Suprapubic skin (tissue), 4 donors: ENCODE measurements at regions not wholly inside any gene's neighbourhood (a gene's known extent, or its start where the extent isn't known, plus 50 kb on each side); places are given as distances from the start of the nearest gene placed in this dataset.
"Not testable (repeated sequence)": the region's sequence is repeated elsewhere in the genome, so short reads cannot be mapped to it uniquely, and the experiment has no call there.

ENCODE experiments used
- DNase-seq, 2 donors: peaks; one replicate each; pipeline ENCODE4 v3.0.0-alpha.2; 2019; ENCODE audit warnings: low spot score in 2 of 2
- H3K27ac ChIP-seq: fragments of 200-600 bp; sonication (generic); one replicate; pipeline ENCODE4 v1.5.1; 2019
- H3K27me3 ChIP-seq: fragments of 200-600 bp; sonication (generic); one replicate; pipeline ENCODE4 v1.5.1; 2019
- H3K36me3 ChIP-seq: fragments of 200-600 bp; sonication (generic); one replicate; pipeline ENCODE4 v1.5.1; 2019
- H3K4me1 ChIP-seq: fragments of 200-600 bp; sonication (generic); one replicate; pipeline ENCODE4 v1.5.1; 2019
- H3K4me3 ChIP-seq: fragments of 200-600 bp; sonication (generic); one replicate; pipeline ENCODE4 v1.5.1; 2019; ENCODE audit warnings: mild to moderate bottlenecking
- H3K9me3 ChIP-seq: fragments of 200-600 bp; sonication (generic); one replicate; pipeline ENCODE4 v1.5.1; 2019
- CTCF ChIP-seq, 2 donors: fragments of 200-600 bp in 1 of 2; fragments of 450-650 bp in 1 of 2; sonication (generic) in 1 of 2; IDR thresholded peaks; one replicate each; pipeline ENCODE4 v1.5.1; 2016 to 2019; ENCODE audit warnings: antibody characterized with exemption in 2 of 2, mild to moderate bottlenecking in 1 of 2, moderate library complexity in 1 of 2
- EP300 ChIP-seq: sonication (generic); formaldehyde crosslinking; IDR thresholded peaks from one replicate; pipeline ENCODE4 v1.6.1; 2017; ENCODE audit warnings: antibody characterized with exemption
- POLR2A ChIP-seq, 2 donors: fragments of 450-650 bp; IDR thresholded peaks; one replicate each; pipeline ENCODE4 v1.6.1; 2017; ENCODE audit warnings: antibody characterized with exemption in 2 of 2, mild to moderate bottlenecking in 2 of 2, moderate library complexity in 2 of 2
- POLR2AphosphoS5 ChIP-seq, 3 donors: sonication (generic); formaldehyde crosslinking; IDR thresholded peaks; one replicate each; pipeline ENCODE4 v1.6.1; 2017; ENCODE audit warnings: antibody characterized with exemption in 3 of 3
- WGBS: methylation state at CpG from one replicate; pipeline ENCODE4 v1.1.5; 2018; 5-methylcytosine and 5-hydroxymethylcytosine counted together

- no peak overlapping the region for H3K4me3 ChIP-seq
- no peaks in the 10 kb centered on the region for H3K27me3 ChIP-seq
- H3K9me3 ChIP-seq, result no peaks in the 10 kb centered on the region
- H3K36me3 ChIP-seq, result no peaks in the 10 kb centered on the region
- no peak overlapping the region for H3K27ac ChIP-seq
- TF ChIP-seq EP300 (no peak), CTCF (IDR thresholded peaks at IDR 0.05) (no peak), POLR2AphosphoS5 (IDR thresholded peaks at IDR 0.05) (no peak)
- DNase-seq, result no peak
- WGBS, result 93% methylated on average over 2 of the region's 2 CpGs
- no peaks in the 10 kb centered on the region for H3K4me1 ChIP-seq
Measured at GRCh38 chr16:10324210-10324609, 61.7 kb upstream of the ATF7IP2 start.

- H3K4me3 ChIP-seq, result no peak overlapping the region
- no peaks in the 10 kb centered on the region for H3K27me3 ChIP-seq
- no peaks in the 10 kb centered on the region for H3K4me1 ChIP-seq
- TF ChIP-seq EP300, result no peak
- TF ChIP-seq CTCF (IDR thresholded peaks at IDR 0.05), result no peak
- TF ChIP-seq POLR2A (IDR thresholded peaks at IDR 0.05), result no peak
- no peak for TF ChIP-seq POLR2AphosphoS5 (IDR thresholded peaks at IDR 0.05)
- no peaks in the 10 kb centered on the region for H3K36me3 ChIP-seq
- H3K27ac ChIP-seq, result no peak overlapping the region
- 77% methylated on average over 10 of the region's 10 CpGs for WGBS
- no peak for DNase-seq
- no peaks in the 10 kb centered on the region for H3K9me3 ChIP-seq
Measured at GRCh38 chr16:10325783-10326543, 59.9 kb upstream of the ATF7IP2 start.

- Histone ChIP-seq H3K4me1 (no peaks in the 10 kb centered on the region), H3K27me3 (no peaks in the 10 kb centered on the region), H3K4me3 (no peak overlapping the region), H3K36me3 (no peaks in the 10 kb centered on the region), H3K27ac (no peak overlapping the region), H3K9me3 (no peaks in the 10 kb centered on the region)
- no peak for TF ChIP-seq EP300
- no peak for TF ChIP-seq POLR2AphosphoS5 (IDR thresholded peaks at IDR 0.05)
- no peak for TF ChIP-seq POLR2A (IDR thresholded peaks at IDR 0.05)
- 88% methylated on average over 5 of the region's 5 CpGs for WGBS
- no peak for DNase-seq
Measured at GRCh38 chr16:10326647-10327046, 59.2 kb upstream of the ATF7IP2 start.

- 78% methylated on average over 5 of the region's 5 CpGs for WGBS
- H3K4me3 ChIP-seq, H3K9me3 ChIP-seq, H3K4me1 ChIP-seq, H3K36me3 ChIP-seq, H3K27me3 ChIP-seq, H3K27ac ChIP-seq, DNase-seq: not testable (repeated sequence)
Measured at GRCh38 chr16:10328291-10328690, 57.6 kb upstream of the ATF7IP2 start.

GRCh38 chr16:10332241-10332640, 53.6 kb upstream of the ATF7IP2 start:
- H3K4me1 ChIP-seq, result peaks cover 3% of the 10 kb centered on the region
- H3K36me3 ChIP-seq, result no peaks in the 10 kb centered on the region
- no peaks in the 10 kb centered on the region for H3K27me3 ChIP-seq
- DNase-seq, result no peak
- TF ChIP-seq POLR2AphosphoS5 (IDR thresholded peaks at IDR 0.05) (no peak), POLR2A (IDR thresholded peaks at IDR 0.05) (no peak), EP300 (no peak), CTCF (IDR thresholded peaks at IDR 0.05) (no peak)
- no peak overlapping the region for H3K4me3 ChIP-seq
- H3K9me3 ChIP-seq, result no peaks in the 10 kb centered on the region
- no peak overlapping the region for H3K27ac ChIP-seq

- no peaks in the 10 kb centered on the region for H3K36me3 ChIP-seq
- H3K27ac ChIP-seq, result no peak overlapping the region
- TF ChIP-seq POLR2AphosphoS5 (IDR thresholded peaks at IDR 0.05), result no peak
- TF ChIP-seq EP300, result no peak
- TF ChIP-seq POLR2A (IDR thresholded peaks at IDR 0.05), result no peak
- no peak for TF ChIP-seq CTCF (IDR thresholded peaks at IDR 0.05)
- no peaks in the 10 kb centered on the region for H3K27me3 ChIP-seq
- WGBS, result 97% methylated on average over 7 of the region's 7 CpGs
- no peak overlapping the region for H3K4me3 ChIP-seq
- no peak for DNase-seq
- no peaks in the 10 kb centered on the region for H3K9me3 ChIP-seq
- H3K4me1 ChIP-seq, result peaks cover 3% of the 10 kb centered on the region
Measured at GRCh38 chr16:10332775-10333174, 53.1 kb upstream of the ATF7IP2 start.
